Stomach (tissue), 4 donors: ENCODE measurements at regions not wholly inside any gene's neighbourhood (a gene's known extent, or its start where the extent isn't known, plus 50 kb on each side); places are given as distances from the start of the nearest gene placed in this dataset.

Source experiments
- CTCF ChIP-seq, 7 experiments: fragments of 450-650 bp in 4 of 7; fragments of 200-600 bp in 3 of 7; sonication (generic) in 3 of 7; IDR thresholded peaks; one replicate each; pipeline ENCODE4 v1.5.1; 2016 to 2019; ENCODE audit warnings: antibody characterized with exemption in 7 of 7, control low read depth in 2 of 7, mild to moderate bottlenecking in 1 of 7
- POLR2A ChIP-seq, 4 donors: fragments of 450-650 bp; IDR thresholded peaks; one replicate each; pipeline ENCODE4 v1.6.1; 2016; ENCODE audit warnings: antibody characterized with exemption in 4 of 4, control low read depth in 2 of 4, mild to moderate bottlenecking in 1 of 4, moderate library complexity in 1 of 4

- TF ChIP-seq CTCF (IDR thresholded peaks at IDR 0.05) (no peak), POLR2A (IDR thresholded peaks at IDR 0.05) (no peak)
Observed at GRCh38 chr1:87513255-87513654, 184.6 kb downstream of the LMO4 start.
